ENCODE measurements at regions not wholly inside any gene's neighbourhood (a gene's known extent, or its start where the extent isn't known, plus 50 kb on each side); places are given as distances from the start of the nearest gene placed in this dataset.

GRCh38 chr3:87045473-87045872 lies 54.5 kb upstream of the VGLL3 start:
- H3K27ac ChIP-seq (ENCODE audit: extremely low read depth, low read depth, low read length), result no peak overlapping the region
- DNase-seq (ENCODE audit: extremely low read depth in 1 of 4, low spot score in 3 of 4) (no peak), FAIRE-seq (no peak), ATAC-seq (no peak)
- H3K27me3 ChIP-seq (ENCODE audit: control insufficient read depth in 2 of 2, insufficient read depth in 2 of 2, low read length in 2 of 2), result no peaks in the 10 kb centered on the region
- no peaks in the 10 kb centered on the region for H3K9me1 ChIP-seq (ENCODE audit: control insufficient read depth, insufficient read depth, low read length)
- no peaks in the 10 kb centered on the region for H3K79me2 ChIP-seq (ENCODE audit: control insufficient read depth, insufficient read depth, low read length)
- 0% methylated on average over 1 of the region's 1 CpG for WGBS (ENCODE audit: insufficient coverage, low coverage, missing lambda C conversion rate)
- no peak overlapping the region for H3K4me3 ChIP-seq
- H3K4me1 ChIP-seq (replicated peaks in 1 of 2; ENCODE audit: control insufficient read depth in 2 of 2, insufficient read depth in 2 of 2, low read length in 2 of 2), result no peaks in the 10 kb centered on the region
- no peaks in the 10 kb centered on the region for H3K36me3 ChIP-seq (ENCODE audit: control insufficient read depth, insufficient read depth, low read length)
- no peaks in the 10 kb centered on the region for H4K20me1 ChIP-seq (replicated peaks; ENCODE audit: control insufficient read depth, insufficient read depth, low read length)
- BruUV-seq (replicated peaks), result no TSS peak
- H2AFZ ChIP-seq (ENCODE audit: low read depth, low read length), result no peak overlapping the region
- POLR2A ChIA-PET, result no interaction called here
- intact Hi-C loops (cut with micrococcal nuclease) (no loop called here), in situ Hi-C loops (cut with MboI) (no loop called here)
- CTCF ChIA-PET (ENCODE audit: low intra/inter-chr PET ratio), result no interaction called here
- no peak overlapping the region for H3K9ac ChIP-seq (ENCODE audit: insufficient read depth in 1 of 2, low read depth in 2 of 2, low read length in 2 of 2)
- no peaks in the 10 kb centered on the region for H3K9me3 ChIP-seq (replicated peaks; ENCODE audit: control insufficient read depth, insufficient read depth, low read depth, low read length)
- no peak overlapping the region for H3K4me2 ChIP-seq (ENCODE audit: insufficient read depth, low read length)
- no peak for TF ChIP-seq KLF1 (tag; IDR thresholded peaks at IDR 0.05)
- no peak for TF ChIP-seq SRSF9 (IDR thresholded peaks at IDR 0.05; ENCODE audit: borderline replicate concordance, low read depth, low read length)
- no peak for TF ChIP-seq MEF2A (IDR thresholded peaks at IDR 0.05; ENCODE audit: control insufficient read depth, low read depth, low read length)
- TF ChIP-seq ZNF408 (CRISPR knock-in tag; IDR thresholded peaks at IDR 0.05; ENCODE audit: low read depth), result no peak
- TF ChIP-seq ZNF507 (tag; conservative IDR thresholded peaks at IDR 0.05), result no peak
- no peak for TF ChIP-seq SAP30 (IDR thresholded peaks at IDR 0.05; ENCODE audit: borderline replicate concordance, insufficient read depth, low read depth, low read length, poor library complexity, severe bottlenecking)
- TF ChIP-seq ZNF174 (CRISPR knock-in tag; IDR thresholded peaks at IDR 0.05), result no peak
- TF ChIP-seq RBM34 (IDR thresholded peaks at IDR 0.05; ENCODE audit: borderline replicate concordance, insufficient read depth, low read length), result no peak
- no peak for TF ChIP-seq NFIX (CRISPR knock-in tag; IDR thresholded peaks at IDR 0.05; ENCODE audit: low read depth)
- no peak for TF ChIP-seq ZNF318 (IDR thresholded peaks at IDR 0.05; ENCODE audit: borderline replicate concordance in 1 of 2, low read depth in 1 of 2)
- TF ChIP-seq ZNF431 (CRISPR knock-in tag; IDR thresholded peaks at IDR 0.05), result no peak
- no peak for TF ChIP-seq THAP7 (CRISPR knock-in tag; IDR thresholded peaks at IDR 0.05)
- no peak for TF ChIP-seq ZNF197 (CRISPR knock-in tag; IDR thresholded peaks at IDR 0.05; ENCODE audit: low read depth)
- TF ChIP-seq TCF3 (CRISPR knock-in tag; IDR thresholded peaks at IDR 0.05), result no peak

Measured in K562 (cell line).